Naive thymus-derived CD8-positive, alpha-beta T cell (primary cell): ENCODE measurements at regions not wholly inside any gene's neighbourhood (a gene's known extent, or its start where the extent isn't known, plus 50 kb on each side); places are given as distances from the start of the nearest gene placed in this dataset.
"Not testable (repeated sequence)": the region's sequence is repeated elsewhere in the genome, so short reads cannot be mapped to it uniquely, and the experiment has no call there.

ENCODE experiments used
- ATAC-seq, 2 donors: fragments of 150-1000 bp; cut with Tn5 transposase in 1 of 2; sonication (Bioruptor Pico), chemical (Tn5 transposase) in 1 of 2; 1 replicate in 1 of 2; 2 replicates in 1 of 2; pipeline ENCODE4 v1.10.0; 2021; ENCODE audit warnings: mild to moderate bottlenecking in 2 of 2, moderate library complexity in 2 of 2
- POLR2A ChIA-PET: fragments of 350-600 bp; sonication (Branson Sonifier 250); formaldehyde crosslinking; loops from one replicate; lab custom pipeline; 2021; ENCODE audit warnings: antibody characterized with exemption; lab: Charles Lee
- DNase-seq, 10 donors: peaks; one replicate each; pipeline versions ENCODE4 v3.0.0 to v3.0.0-alpha.2; 2020 to 2022
- H3K27ac Mint-ChIP-seq, 10 donors: one replicate each; pipeline ENCODE4 v1.8.0; 2020 to 2022; ENCODE audit warnings: mild to moderate bottlenecking in 10 of 10, mixed read lengths in 10 of 10, moderate library complexity in 4 of 10, inconsistent platforms in 1 of 10
- H3K27me3 Mint-ChIP-seq, 5 donors: one replicate each; pipeline ENCODE4 v1.8.0; 2021 to 2022; ENCODE audit warnings: mixed read lengths in 5 of 5
- H3K36me3 Mint-ChIP-seq, 3 donors: one replicate each; pipeline ENCODE4 v1.8.0; 2020 to 2022; ENCODE audit warnings: mixed read lengths in 3 of 3, mild to moderate bottlenecking in 2 of 3, inconsistent platforms in 1 of 3
- H3K4me1 Mint-ChIP-seq, 4 donors: one replicate each; pipeline ENCODE4 v1.8.0; 2021 to 2022; ENCODE audit warnings: mixed read lengths in 4 of 4
- H3K4me3 Mint-ChIP-seq, 10 donors: one replicate each; pipeline ENCODE4 v1.8.0; 2020 to 2022; ENCODE audit warnings: mild to moderate bottlenecking in 10 of 10, mixed read lengths in 10 of 10, moderate library complexity in 6 of 10, inconsistent platforms in 1 of 10
- H3K9me3 Mint-ChIP-seq, 9 donors: one replicate each; pipeline ENCODE4 v1.8.0; 2020 to 2022; ENCODE audit warnings: mixed read lengths in 9 of 9, mild to moderate bottlenecking in 3 of 9, inconsistent platforms in 1 of 9, moderate library complexity in 1 of 9

- no peak for DNase-seq
- H3K9me3 Mint-ChIP-seq: peaks cover 1 to 31% (median 13%) of the 10 kb centered on the region in 9 donors
These were observed 610.2 kb downstream of the UQCRFS1 start for GRCh38 chr19:28602675-28603298.

GRCh38 chr19:28601723-28602440, 611.1 kb downstream of the UQCRFS1 start:
- Mint-ChIP-seq H3K36me3 (peaks cover 0 to 4% (median 0%) of the 10 kb centered on the region in 3 donors), H3K4me3 (no peak overlapping the region), H3K4me1 (peaks cover 0 to 6% (median 2%) of the 10 kb centered on the region in 4 donors), H3K9me3 (peaks cover 1 to 24% (median 6%) of the 10 kb centered on the region in 9 donors), H3K27ac (peak overlapping the region in 1 of 10 donors; percentile 2), H3K27me3 (peaks cover 0 to 5% (median 0%) of the 10 kb centered on the region in 5 donors)
- POLR2A ChIA-PET: no interaction called here
- DNase-seq (no peak), ATAC-seq (no peak)

More at GRCh38 chr19:28602675-28603298, 610.2 kb downstream of the UQCRFS1 start:
- POLR2A ChIA-PET: no interaction called here
- Mint-ChIP-seq H3K27ac (peak overlapping the region in 1 of 10 donors; percentile 22), H3K27me3 (peaks cover 0 to 5% (median 0%) of the 10 kb centered on the region in 5 donors), H3K4me3 (no peak overlapping the region), H3K4me1 (peaks cover 0 to 6% (median 2%) of the 10 kb centered on the region in 4 donors), H3K36me3 (peaks cover 0 to 4% (median 0%) of the 10 kb centered on the region in 3 donors)
- no peak for ATAC-seq

GRCh38 chr19:28598861-28599260, 614.1 kb downstream of the UQCRFS1 start:
- H3K36me3 Mint-ChIP-seq: no peaks in the 10 kb centered on the region
- peaks cover 0 to 5% (median 0%) of the 10 kb centered on the region in 5 donors for H3K27me3 Mint-ChIP-seq
- H3K27ac Mint-ChIP-seq: no peak overlapping the region
- ATAC-seq: no peak
- POLR2A ChIA-PET: no interaction called here
- peaks cover 0 to 3% (median 0%) of the 10 kb centered on the region in 9 donors for H3K9me3 Mint-ChIP-seq
- peaks cover 0 to 5% (median 2%) of the 10 kb centered on the region in 4 donors for H3K4me1 Mint-ChIP-seq
- no peak overlapping the region for H3K4me3 Mint-ChIP-seq
- no peak for DNase-seq

DNA sequence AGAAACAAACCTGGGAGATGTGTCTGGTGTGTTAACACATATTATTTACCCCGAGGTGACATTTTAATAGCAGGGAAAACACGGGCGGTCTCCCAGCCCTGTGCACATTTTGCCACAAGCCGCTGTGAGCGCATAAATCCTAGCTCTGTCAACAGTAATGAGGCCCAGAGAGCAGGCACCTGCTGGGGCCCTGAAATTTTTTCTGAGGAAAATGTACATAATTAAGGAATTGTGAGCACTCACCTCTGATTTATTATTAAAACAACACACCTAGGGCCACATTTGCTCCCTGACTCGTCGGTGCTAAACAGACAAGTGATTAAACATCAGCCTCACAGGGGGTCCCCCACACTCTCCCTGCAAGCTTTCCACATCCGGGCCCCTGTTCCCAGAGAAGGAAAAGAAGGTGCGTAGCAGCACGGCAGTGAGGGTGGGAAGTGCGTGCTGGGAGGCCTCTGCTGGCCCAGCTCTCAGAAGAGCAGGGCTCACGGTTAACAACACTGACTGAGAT, 616.3 kb downstream of the UQCRFS1 start:
- Mint-ChIP-seq H3K36me3 (no peaks in the 10 kb centered on the region), H3K27ac (no peak overlapping the region), H3K4me1 (peaks cover 0 to 2% (median under 1%) of the 10 kb centered on the region in 4 donors), H3K9me3 (peaks cover 0 to 3% (median 0%) of the 10 kb centered on the region in 9 donors), H3K4me3 (no peak overlapping the region), H3K27me3 (peaks cover 0 to 8% (median 0%) of the 10 kb centered on the region in 5 donors)
- POLR2A ChIA-PET: no interaction called here
- no peak for DNase-seq
- ATAC-seq: no peak

DNA sequence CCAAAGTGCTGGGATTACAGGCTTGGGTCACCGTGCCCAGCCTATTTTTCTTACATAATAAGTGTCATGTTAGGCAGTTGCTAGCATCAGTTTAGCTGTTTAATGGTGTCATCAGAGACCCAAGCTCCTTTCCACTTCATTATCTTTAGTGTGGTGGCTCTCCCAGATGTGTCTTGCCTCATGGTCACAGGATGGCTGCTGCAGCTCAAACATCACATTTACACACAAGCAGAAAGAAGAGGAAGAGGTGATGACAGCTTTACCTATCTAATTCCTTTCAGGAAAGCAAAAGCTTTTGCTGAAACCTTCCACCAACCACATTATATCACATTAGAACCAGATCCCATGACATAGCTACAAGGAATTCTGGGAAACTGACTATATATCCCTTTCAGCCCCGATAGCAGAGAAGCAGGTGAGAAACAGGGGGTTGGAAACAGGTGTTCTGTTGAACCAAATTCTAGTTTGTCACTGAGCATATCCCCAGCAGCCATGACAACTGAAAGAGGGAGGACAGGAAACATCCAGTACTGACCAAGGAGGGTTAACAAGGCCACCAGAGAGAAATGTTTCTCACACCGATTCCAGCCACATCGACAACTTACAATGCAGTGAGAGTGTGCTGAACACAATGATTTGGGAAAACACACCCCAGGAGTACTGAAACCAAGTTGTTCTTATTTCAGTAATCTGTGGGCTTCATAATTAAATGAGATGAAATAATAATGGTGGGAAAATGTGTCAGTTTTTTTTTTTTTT, 617.0 kb downstream of the UQCRFS1 start:
- POLR2A ChIA-PET: no interaction called here
- ATAC-seq (no peak), DNase-seq (no peak)
- H3K4me1 Mint-ChIP-seq: peaks cover 0 to 3% (median 0%) of the 10 kb centered on the region in 4 donors
- no peak overlapping the region for H3K27ac Mint-ChIP-seq
- peaks cover 0 to 3% (median 0%) of the 10 kb centered on the region in 9 donors for H3K9me3 Mint-ChIP-seq
- H3K27me3 Mint-ChIP-seq: peaks cover 0 to 8% (median 0%) of the 10 kb centered on the region in 5 donors
- H3K4me3 Mint-ChIP-seq: no peak overlapping the region
- no peaks in the 10 kb centered on the region for H3K36me3 Mint-ChIP-seq

- DNase-seq (no peak), ATAC-seq (no peak)
- Mint-ChIP-seq H3K27me3 (peaks cover 0 to 8% (median 0%) of the 10 kb centered on the region in 5 donors), H3K4me3 (no peak overlapping the region), H3K27ac (no peak overlapping the region), H3K36me3 (no peaks in the 10 kb centered on the region), H3K4me1 (peaks cover 0 to 6% (median 0%) of the 10 kb centered on the region in 4 donors), H3K9me3 (peaks cover 0 to 3% (median 0%) of the 10 kb centered on the region in 9 donors)
- POLR2A ChIA-PET: no interaction called here
These were observed 618.2 kb downstream of the UQCRFS1 start for GRCh38 chr19:28594737-28595136.

GRCh38 chr19:28589991-28590411, 623.0 kb downstream of the UQCRFS1 start:
- POLR2A ChIA-PET, H3K27ac Mint-ChIP-seq, H3K4me3 Mint-ChIP-seq, H3K27me3 Mint-ChIP-seq, H3K36me3 Mint-ChIP-seq, H3K9me3 Mint-ChIP-seq, DNase-seq, H3K4me1 Mint-ChIP-seq, ATAC-seq: not testable (repeated sequence)

GRCh38 chr19:28586474-28586873, 626.5 kb downstream of the UQCRFS1 start:
- POLR2A ChIA-PET: no interaction called here
- no peak for DNase-seq
- ATAC-seq: no peak
- H3K27me3 Mint-ChIP-seq: peaks cover 0 to 3% (median 2%) of the 10 kb centered on the region in 5 donors
- H3K9me3 Mint-ChIP-seq: no peaks in the 10 kb centered on the region
- no peaks in the 10 kb centered on the region for H3K36me3 Mint-ChIP-seq
- H3K4me3 Mint-ChIP-seq: no peak overlapping the region
- H3K27ac Mint-ChIP-seq: no peak overlapping the region
- H3K4me1 Mint-ChIP-seq: peaks cover 0 to 8% (median 0%) of the 10 kb centered on the region in 4 donors

- Mint-ChIP-seq H3K27me3 (peaks cover 0 to 4% (median 2%) of the 10 kb centered on the region in 5 donors), H3K27ac (no peak overlapping the region), H3K36me3 (no peaks in the 10 kb centered on the region), H3K4me1 (peaks cover 0 to 8% (median 0%) of the 10 kb centered on the region in 4 donors), H3K9me3 (no peaks in the 10 kb centered on the region), H3K4me3 (no peak overlapping the region)
- POLR2A ChIA-PET: no interaction called here
- DNase-seq (no peak), ATAC-seq (no peak)
These were observed 627.2 kb downstream of the UQCRFS1 start for GRCh38 chr19:28585796-28586195.

DNA sequence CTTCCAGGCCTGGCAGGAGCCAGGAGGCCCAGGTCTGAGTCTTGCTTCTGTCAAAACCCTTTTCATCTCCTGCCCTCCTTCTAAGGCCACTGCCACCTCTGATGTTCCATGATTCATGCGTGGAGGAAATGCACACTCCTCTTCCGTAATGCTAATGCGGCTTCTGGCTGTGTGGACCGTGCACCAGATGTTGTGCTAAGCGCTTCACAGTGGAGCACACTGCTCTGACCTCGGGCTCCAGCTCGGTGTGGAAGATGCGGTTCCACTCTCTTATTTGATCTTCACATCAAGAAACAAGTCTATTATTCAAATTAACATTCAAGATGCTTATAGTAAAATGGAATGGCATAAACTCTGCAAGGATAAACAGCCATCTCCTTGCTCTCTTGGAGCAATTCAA, 629.2 kb downstream of the UQCRFS1 start:
- ATAC-seq: no peak
- no peaks in the 10 kb centered on the region for H3K36me3 Mint-ChIP-seq

DNA sequence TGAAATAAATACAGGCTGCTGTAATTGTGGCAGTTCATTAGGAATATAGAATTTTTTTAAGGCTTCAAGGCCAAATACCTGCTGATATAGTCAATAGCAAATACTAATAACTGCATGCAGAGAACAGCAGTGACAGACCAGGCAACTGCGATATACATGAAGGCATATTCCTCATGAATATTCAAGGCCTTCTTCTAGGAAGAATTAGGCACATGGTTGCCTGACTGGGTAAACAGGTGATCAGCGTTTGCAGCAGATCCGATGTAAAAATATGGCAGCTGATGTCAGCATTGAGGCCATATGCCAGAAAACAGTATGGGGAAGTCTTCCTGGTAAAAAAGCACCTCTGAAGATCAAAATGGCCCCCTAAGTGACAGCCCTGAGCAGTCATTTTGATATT, 629.7 kb downstream of the UQCRFS1 start:
- H3K36me3 Mint-ChIP-seq: no peaks in the 10 kb centered on the region
- H3K27me3 Mint-ChIP-seq: peaks cover 0 to 9% (median 4%) of the 10 kb centered on the region in 5 donors
- ATAC-seq (no peak), DNase-seq (no peak)
- peaks cover 0 to 2% (median 0%) of the 10 kb centered on the region in 9 donors for H3K9me3 Mint-ChIP-seq
- POLR2A ChIA-PET: no interaction called here
- no peak overlapping the region for H3K4me3 Mint-ChIP-seq
- peaks cover 0 to 3% (median 0%) of the 10 kb centered on the region in 4 donors for H3K4me1 Mint-ChIP-seq
- no peak overlapping the region for H3K27ac Mint-ChIP-seq

More for the DNA sequence above, 629.2 kb downstream of the UQCRFS1 start:
- peaks cover 0 to 2% (median 0%) of the 10 kb centered on the region in 9 donors for H3K9me3 Mint-ChIP-seq
- no peak overlapping the region for H3K4me3 Mint-ChIP-seq
- no peak for DNase-seq
- POLR2A ChIA-PET: no interaction called here
- H3K4me1 Mint-ChIP-seq: peaks cover 0 to 3% (median 0%) of the 10 kb centered on the region in 4 donors
- no peak overlapping the region for H3K27ac Mint-ChIP-seq
- peaks cover 0 to 9% (median 4%) of the 10 kb centered on the region in 5 donors for H3K27me3 Mint-ChIP-seq

DNA sequence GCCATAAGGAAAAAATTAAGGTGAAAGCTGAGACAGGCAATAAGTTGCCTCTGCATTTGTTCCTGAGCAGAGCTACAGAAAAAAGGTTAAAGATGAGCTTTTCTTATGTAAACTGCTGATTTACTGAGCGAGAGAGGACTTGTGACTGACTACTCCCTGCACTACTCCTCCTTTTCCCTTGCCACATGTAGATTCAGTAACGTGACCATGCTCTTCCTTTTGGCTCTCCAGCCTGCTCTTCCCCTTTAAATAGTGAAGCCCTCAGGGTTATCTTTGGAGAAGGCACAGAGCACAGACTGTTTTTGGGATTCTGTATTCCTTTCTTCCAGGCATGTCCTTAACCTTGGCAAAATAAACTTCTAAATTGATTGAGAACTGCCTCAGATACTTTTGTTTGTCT, 630.2 kb downstream of the UQCRFS1 start:
- POLR2A ChIA-PET: no interaction called here
- Mint-ChIP-seq H3K9me3 (peaks cover 0 to 2% (median 0%) of the 10 kb centered on the region in 9 donors), H3K4me3 (no peak overlapping the region)

More for the DNA sequence above, 630.2 kb downstream of the UQCRFS1 start:
- DNase-seq: no peak
- H3K27ac Mint-ChIP-seq: no peak overlapping the region
- ATAC-seq: no peak
- no peaks in the 10 kb centered on the region for H3K36me3 Mint-ChIP-seq
- H3K4me1 Mint-ChIP-seq: peaks cover 0 to 3% (median 0%) of the 10 kb centered on the region in 4 donors
- peaks cover 0 to 9% (median 4%) of the 10 kb centered on the region in 5 donors for H3K27me3 Mint-ChIP-seq
